Muscle layer of duodenum (tissue), 2 donors: ENCODE measurements at regions not wholly inside any gene's neighbourhood (a gene's known extent, or its start where the extent isn't known, plus 50 kb on each side); places are given as distances from the start of the nearest gene placed in this dataset.
"Not testable (repeated sequence)": the region's sequence is repeated elsewhere in the genome, so short reads cannot be mapped to it uniquely, and the experiment has no call there.

ENCODE experiments used
- H3K27ac ChIP-seq: one replicate; pipeline ENCODE4 v1.7.0; 2013; ENCODE audit warnings: mild to moderate bottlenecking, low read length
- H3K27me3 ChIP-seq: one replicate; pipeline ENCODE4 v1.7.0; 2013; ENCODE audit warnings: low read depth, mild to moderate bottlenecking, control low read depth, low read length
- H3K36me3 ChIP-seq, 2 donors: one replicate each; pipeline ENCODE4 v1.7.0; 2013; ENCODE audit warnings: low read length in 2 of 2, control low read depth in 1 of 2, mild to moderate bottlenecking in 1 of 2; ENCODE audit not compliant: insufficient read depth in 2 of 2, control insufficient read depth in 1 of 2
- H3K4me1 ChIP-seq, 2 donors: one replicate each; pipeline ENCODE4 v1.7.0; 2013; ENCODE audit warnings: low read length in 2 of 2, mild to moderate bottlenecking in 2 of 2, control low read depth in 1 of 2, moderate library complexity in 1 of 2; ENCODE audit not compliant: insufficient read depth in 2 of 2, control insufficient read depth in 1 of 2
- H3K4me3 ChIP-seq, 2 donors: one replicate each; pipeline ENCODE4 v1.7.0; 2013; ENCODE audit warnings: low read length in 2 of 2, low read depth in 1 of 2, mild to moderate bottlenecking in 1 of 2
- H3K9me3 ChIP-seq, 2 donors: one replicate each; pipeline ENCODE4 v1.7.0; 2013; ENCODE audit warnings: low read length in 2 of 2, control low read depth in 1 of 2, mild to moderate bottlenecking in 1 of 2; ENCODE audit not compliant: control insufficient read depth in 1 of 2
- donor health status: healthy.

- H3K4me1 ChIP-seq = no peaks in the 10 kb centered on the region
- H3K27ac ChIP-seq = no peak overlapping the region
- H3K27me3 ChIP-seq = no peaks in the 10 kb centered on the region
- no peak overlapping the region for H3K4me3 ChIP-seq
- H3K36me3 ChIP-seq = no peaks in the 10 kb centered on the region
- H3K9me3 ChIP-seq = peaks cover 0 to 9% of the 10 kb centered on the region in 2 donors
Measured at GRCh38 chr1:55774446-55774845, 559.3 kb upstream of the USP24 start.

GRCh38 chr1:55773211-55773940 is 558.2 kb upstream of the USP24 start:
- Histone ChIP-seq H3K27me3 (no peaks in the 10 kb centered on the region), H3K9me3 (peaks cover 0 to 9% of the 10 kb centered on the region in 2 donors), H3K4me3 (no peak overlapping the region), H3K4me1 (no peaks in the 10 kb centered on the region), H3K27ac (no peak overlapping the region), H3K36me3 (no peaks in the 10 kb centered on the region)

DNA sequence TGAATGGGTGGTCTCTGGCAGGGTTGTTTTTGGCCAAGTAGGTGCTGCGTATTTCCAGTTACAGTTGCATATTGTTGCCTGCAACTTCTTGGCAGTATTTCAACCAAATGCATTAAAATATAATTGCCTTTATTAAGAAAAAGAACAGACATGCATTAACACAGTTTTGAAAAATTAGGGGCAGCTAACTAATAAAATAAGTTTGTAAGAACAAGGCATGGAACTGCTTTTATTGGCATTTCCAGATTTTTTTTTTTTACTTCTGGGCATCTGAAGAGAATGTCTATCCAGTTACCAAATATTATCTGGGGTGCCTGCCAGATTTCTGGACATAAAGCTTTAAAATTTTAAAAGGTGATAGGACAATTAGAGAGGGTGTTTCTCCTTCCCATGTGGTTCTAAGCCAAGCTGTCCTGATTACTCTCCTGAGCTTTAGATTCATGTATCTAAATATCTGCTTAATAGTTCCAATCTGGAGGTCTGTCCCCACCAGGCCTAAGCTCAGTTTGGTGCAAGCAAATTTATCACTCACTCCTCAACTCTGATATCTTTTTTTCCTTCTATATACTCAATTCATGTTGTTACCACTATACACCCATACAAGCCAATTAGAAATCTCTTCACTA is 553.3 kb upstream of the USP24 start:
- no peaks in the 10 kb centered on the region for H3K36me3 ChIP-seq
- no peaks in the 10 kb centered on the region for H3K9me3 ChIP-seq
- no peaks in the 10 kb centered on the region for H3K27me3 ChIP-seq
- no peak overlapping the region for H3K4me3 ChIP-seq
- H3K4me1 ChIP-seq = no peaks in the 10 kb centered on the region
- H3K27ac ChIP-seq = no peak overlapping the region

GRCh38 chr1:55767171-55767570 is 552.0 kb upstream of the USP24 start:
- Histone ChIP-seq H3K4me1 (no peaks in the 10 kb centered on the region), H3K9me3 (no peaks in the 10 kb centered on the region), H3K4me3 (no peak overlapping the region), H3K27ac (no peak overlapping the region), H3K27me3 (no peaks in the 10 kb centered on the region), H3K36me3 (no peaks in the 10 kb centered on the region)

- H3K4me3 ChIP-seq, H3K4me1 ChIP-seq: not testable (repeated sequence)
Measured at GRCh38 chr1:55765505-55765904, 550.3 kb upstream of the USP24 start.

GRCh38 chr1:55751776-55752175 is 536.6 kb upstream of the USP24 start:
- Histone ChIP-seq H3K27ac (no peak overlapping the region), H3K27me3 (no peaks in the 10 kb centered on the region), H3K9me3 (no peaks in the 10 kb centered on the region), H3K4me1 (no peaks in the 10 kb centered on the region), H3K36me3 (no peaks in the 10 kb centered on the region), H3K4me3 (no peak overlapping the region)

More at GRCh38 chr1:55765505-55765904, 550.3 kb upstream of the USP24 start:
- H3K36me3 ChIP-seq, H3K27ac ChIP-seq, H3K9me3 ChIP-seq, H3K27me3 ChIP-seq: not testable (repeated sequence)

GRCh38 chr1:55750628-55750995 is 535.4 kb upstream of the USP24 start:
- Histone ChIP-seq H3K4me3 (no peak overlapping the region), H3K4me1 (no peaks in the 10 kb centered on the region), H3K9me3 (no peaks in the 10 kb centered on the region), H3K27me3 (no peaks in the 10 kb centered on the region), H3K27ac (no peak overlapping the region), H3K36me3 (no peaks in the 10 kb centered on the region)

GRCh38 chr1:55749975-55750627 is 534.9 kb upstream of the USP24 start:
- Histone ChIP-seq H3K27me3 (no peaks in the 10 kb centered on the region), H3K27ac (no peak overlapping the region), H3K4me1 (no peaks in the 10 kb centered on the region), H3K9me3 (no peaks in the 10 kb centered on the region), H3K36me3 (no peaks in the 10 kb centered on the region), H3K4me3 (no peak overlapping the region)

DNA sequence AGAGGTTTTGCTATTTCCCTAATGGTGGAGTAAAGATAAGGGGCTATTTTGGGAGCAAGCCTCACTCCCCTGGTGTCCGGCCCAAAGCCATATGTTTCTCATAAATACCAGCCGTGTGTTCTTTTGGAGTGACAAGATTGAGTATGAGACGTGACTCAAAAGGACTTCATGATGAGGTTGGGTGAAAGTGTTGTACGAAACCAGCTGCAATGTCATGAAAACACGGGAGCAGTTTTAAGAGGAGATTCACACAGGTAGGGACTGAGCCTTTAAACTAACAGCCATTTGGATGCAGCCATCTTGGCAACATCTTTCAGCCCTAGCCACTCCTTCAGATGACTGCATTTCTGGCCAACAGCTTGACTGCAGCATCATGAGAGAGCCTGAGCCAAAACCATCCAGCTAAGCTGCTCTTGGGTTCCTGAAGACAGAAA is 532.3 kb upstream of the USP24 start:
- no peak overlapping the region for H3K27ac ChIP-seq
- H3K36me3 ChIP-seq = no peaks in the 10 kb centered on the region
- H3K4me3 ChIP-seq = no peak overlapping the region
- H3K4me1 ChIP-seq = no peaks in the 10 kb centered on the region
- H3K27me3 ChIP-seq = no peaks in the 10 kb centered on the region
- no peaks in the 10 kb centered on the region for H3K9me3 ChIP-seq

DNA sequence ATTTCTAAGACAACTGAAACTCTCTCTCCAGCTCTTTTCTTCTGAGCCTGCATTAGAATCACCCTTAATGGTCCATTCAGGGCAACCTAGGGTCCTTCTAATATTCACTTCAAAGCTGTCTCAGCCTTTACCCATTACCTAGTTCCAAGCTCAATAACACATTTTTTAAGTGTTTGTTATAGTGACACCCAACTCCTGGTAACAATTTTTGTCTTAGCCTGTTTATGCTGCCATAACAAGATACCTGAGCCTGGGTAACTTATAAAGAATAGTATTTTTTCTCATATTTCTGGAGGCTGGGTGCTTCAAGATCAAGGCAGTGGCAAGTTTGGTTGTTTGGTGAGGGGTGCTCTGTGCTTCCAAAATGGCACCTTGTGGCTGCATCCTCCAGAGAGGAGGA is 531.5 kb upstream of the USP24 start:
- no peaks in the 10 kb centered on the region for H3K27me3 ChIP-seq
- no peaks in the 10 kb centered on the region for H3K36me3 ChIP-seq
- no peak overlapping the region for H3K27ac ChIP-seq
- no peaks in the 10 kb centered on the region for H3K4me1 ChIP-seq
- no peak overlapping the region for H3K4me3 ChIP-seq
- H3K9me3 ChIP-seq = no peaks in the 10 kb centered on the region

DNA sequence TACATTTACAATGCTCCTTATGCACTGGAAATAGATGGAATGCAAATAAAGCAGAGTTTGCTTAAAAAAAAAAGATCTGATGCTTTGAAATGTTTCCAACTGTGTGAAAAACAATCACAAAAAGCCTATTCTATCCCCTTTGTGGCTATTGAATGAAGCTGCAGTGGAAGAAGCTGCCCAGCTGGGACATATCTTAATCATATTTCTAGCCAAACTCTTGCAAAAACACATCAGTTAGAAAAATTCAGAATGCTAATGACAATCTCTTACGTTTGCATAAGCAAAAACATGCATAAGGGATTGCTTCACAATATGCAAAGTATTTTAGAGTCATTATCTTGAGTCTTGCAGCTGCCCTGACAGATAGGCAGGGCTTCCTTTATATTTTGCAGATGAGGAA is 526.4 kb upstream of the USP24 start:
- Histone ChIP-seq H3K27ac (no peak overlapping the region), H3K9me3 (no peaks in the 10 kb centered on the region), H3K4me3 (no peak overlapping the region), H3K4me1 (no peaks in the 10 kb centered on the region), H3K36me3 (no peaks in the 10 kb centered on the region), H3K27me3 (no peaks in the 10 kb centered on the region)
